Pulmonary artery endothelial cell (primary cell): ENCODE measurements at regions not wholly inside any gene's neighbourhood (a gene's known extent, or its start where the extent isn't known, plus 50 kb on each side); places are given as distances from the start of the nearest gene placed in this dataset.
A peak's percentile ranks its signal among the peaks of the same experiment; 100 is the strongest.

Source experiments
- DNase-seq: peaks from one replicate; pipeline ENCODE4 v3.0.0-alpha.2; 2011; ENCODE audit warnings: low read depth, low spot score

DNA sequence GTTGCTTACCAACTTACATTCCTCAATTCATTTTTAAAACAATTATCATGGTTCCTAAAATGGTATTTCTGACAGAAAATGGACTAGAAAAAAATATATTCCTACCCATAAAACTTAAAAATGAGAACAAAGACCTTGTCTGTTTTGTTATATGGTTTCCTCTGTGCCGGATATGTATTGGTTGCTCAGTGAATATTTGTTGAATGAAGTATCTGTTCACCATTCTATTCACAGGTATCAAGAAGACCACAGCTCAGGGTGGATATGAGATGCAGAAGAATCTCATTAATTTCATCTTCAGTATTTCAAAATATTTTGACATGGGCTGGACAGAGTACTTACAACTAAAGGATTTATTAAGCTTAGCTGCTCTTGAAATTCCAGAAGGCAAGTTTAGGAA lies 58.1 kb downstream of the TUSC7 start:
- DNase-seq: no peak

DNA sequence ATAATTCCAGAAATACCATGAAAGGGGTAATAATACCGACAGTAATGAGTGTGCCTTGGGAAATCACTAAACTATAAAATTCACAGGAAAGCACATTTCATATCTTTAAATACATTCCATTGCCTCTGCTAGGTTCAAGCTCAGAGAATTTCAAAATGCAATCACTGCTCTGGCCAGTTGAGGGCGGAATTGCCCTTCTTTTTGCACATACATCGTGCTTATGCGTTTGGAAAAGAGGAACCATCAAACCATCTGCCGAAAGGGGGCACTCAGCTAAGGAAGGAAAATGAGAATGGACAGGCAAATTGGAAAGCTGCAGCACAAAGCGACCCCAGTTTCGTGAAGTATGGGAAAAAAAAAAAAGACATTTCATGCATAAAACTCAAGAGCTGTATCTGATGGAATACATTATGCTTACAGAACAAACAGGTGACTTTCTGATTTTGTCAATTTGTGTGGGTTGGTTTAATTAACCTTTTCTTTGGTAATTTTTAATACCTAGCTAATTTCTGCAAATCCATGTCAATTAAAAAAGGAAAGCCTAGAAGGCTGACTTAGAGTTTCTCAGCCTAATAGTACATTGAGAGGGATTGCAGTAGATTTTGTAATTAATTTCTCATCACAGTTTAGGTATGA lies 61.4 kb downstream of the TUSC7 start:
- DNase-seq: peak; percentile 60

DNA sequence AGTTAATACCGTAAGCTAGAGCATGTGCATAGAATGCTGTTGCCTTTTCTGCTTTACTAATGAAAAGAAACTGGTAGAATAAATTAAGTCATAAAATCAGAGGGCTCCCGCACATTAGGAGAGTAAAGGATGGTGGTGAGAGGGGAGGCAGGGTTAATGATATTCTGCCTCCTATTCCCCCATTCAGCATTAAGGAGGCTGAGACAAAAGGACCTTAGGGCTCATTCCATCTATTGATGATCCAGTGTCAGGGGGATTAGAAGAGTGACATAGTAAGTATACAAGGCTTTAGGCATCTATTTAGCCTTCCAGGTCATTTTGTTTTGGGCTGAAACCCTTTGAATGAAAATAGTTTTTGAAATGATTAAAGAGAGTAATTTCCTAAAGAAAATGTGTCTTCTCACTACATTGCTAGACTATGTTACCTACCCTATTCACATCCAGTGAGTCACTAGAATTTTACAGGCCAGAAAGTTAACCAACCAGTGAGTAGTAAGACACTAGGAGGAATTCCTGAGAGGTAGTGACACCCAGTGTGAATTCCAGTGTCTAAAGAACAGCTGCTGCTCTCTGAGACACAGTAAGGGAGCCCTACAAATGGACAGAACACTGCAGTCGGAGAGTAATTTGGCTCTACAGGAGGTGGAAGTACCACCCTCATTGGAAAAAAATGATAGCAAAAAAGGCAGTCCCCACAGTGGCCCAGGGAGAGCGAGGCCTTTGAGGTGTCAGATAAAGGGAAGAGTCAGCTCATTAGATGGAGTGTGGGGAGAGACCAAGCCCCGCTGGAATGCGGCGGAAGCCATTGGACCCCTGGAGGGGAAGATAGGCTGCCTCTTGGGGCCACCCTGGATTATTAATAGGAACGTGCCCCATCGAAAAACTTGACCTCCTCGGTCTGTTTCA lies 67.6 kb downstream of the TUSC7 start:
- no peak for DNase-seq

DNA sequence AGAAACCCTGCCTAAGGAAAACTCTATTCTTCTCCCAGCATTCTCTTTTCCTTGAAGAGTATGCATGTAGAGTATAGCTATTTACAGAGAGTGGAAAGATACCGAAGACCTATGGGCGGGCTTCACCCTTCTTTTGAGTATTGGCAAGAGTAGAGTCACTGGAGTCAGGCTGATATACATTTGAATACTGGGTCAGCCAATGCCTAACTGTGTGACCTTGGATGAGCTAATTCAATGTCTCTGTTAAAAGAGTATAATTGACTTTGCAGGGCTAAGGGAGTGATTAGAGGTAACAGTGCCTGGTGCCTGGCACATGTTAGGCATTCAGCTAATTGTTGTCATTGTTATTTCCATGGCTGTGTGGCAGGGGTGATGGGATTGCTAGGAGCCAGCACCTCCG lies 75.6 kb downstream of the TUSC7 start:
- DNase-seq: no peak

DNA sequence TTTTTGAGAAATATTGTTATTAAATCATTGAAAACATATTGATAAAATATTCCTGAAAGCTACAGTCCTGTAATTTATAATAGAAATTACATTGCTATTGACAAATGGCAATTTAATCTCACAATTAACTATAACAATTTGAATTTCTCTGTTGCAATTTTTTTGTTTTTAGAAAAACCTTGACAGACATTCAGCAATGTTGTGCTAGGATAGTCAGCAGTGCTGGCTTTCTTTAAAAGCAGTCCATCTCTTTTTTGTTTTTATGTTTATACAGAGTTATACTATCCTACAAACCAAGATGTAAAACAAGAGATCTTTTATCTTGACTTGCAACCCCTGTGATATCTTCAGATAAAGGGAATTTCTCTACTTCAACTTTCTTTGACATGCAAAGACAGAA lies 93.1 kb downstream of the TUSC7 start:
- DNase-seq: no peak

DNA sequence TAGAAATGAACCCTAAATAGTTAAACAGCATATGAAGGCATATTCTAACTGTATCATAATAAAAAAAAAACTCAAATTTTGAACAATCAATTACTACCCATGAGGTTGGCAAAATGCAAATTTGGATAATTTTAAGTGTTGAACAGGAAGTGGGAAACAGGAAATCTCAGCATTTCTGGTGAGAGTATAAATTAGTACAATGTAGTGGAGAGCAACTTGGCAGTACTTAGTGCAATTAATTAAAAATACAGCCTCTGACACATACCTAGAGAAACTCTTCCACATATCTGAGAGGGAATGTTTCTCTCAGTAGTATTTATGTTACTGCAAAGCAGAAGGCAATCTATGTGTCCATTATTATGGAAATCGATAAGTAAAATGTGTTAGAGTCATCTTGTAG lies 96.8 kb downstream of the TUSC7 start:
- no peak for DNase-seq

DNA sequence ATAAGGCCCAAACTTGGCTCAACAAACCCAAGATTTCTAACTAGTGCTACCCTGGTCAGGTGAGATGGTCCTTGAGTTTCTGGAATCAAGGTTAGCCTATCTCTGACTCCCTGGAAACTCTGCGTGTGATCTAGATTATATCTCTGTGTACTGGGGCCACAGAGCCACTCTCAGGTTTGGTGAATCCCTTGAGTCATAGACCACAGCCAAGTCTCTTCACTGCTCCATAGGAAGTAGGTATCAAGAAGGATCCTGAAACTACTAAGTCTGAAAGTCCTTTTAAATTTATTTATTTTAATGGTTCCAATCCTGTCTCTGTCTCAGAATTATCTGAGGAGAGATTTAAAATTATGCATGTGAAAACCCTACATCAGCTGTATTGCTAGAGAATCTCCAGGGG lies 99.1 kb downstream of the TUSC7 start:
- DNase-seq: no peak

DNA sequence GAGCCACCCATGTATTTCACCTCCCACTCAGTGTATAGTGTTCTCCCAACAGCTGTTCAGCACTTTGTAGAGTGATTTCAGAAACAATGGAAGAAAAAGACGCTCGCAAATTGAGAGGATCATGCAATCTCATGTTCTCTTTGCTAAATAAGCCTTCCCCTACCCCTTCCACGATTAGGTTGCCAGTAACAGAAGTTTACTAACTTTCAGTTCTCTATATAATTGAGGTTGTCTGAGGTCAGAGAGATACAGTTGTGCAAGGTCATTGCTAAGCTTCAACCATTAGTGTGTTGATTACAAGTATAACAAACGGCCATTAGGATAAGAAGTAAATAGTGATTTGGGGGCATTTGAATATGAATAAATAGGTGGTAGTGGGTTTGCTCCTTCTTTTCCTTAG lies 99.6 kb downstream of the TUSC7 start:
- DNase-seq: no peak

DNA sequence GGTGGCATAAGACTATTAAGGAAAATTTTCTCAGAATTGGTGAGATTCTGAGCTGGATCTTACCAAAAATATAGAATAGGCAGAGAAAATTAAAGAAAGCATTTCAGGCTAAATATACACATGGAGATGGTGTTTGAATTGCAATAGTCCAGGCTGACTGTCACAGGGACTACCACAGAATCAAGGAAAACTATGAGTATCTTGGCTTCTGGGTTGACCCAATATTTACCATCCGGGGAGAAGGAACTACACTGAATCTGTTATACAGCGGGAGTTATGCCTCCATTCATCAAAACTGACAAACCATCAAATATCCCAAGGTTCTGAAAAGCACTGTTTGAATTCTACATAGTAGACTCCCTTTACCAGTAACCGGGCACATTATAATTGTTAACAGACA lies 102.2 kb downstream of the TUSC7 start:
- DNase-seq: no peak

DNA sequence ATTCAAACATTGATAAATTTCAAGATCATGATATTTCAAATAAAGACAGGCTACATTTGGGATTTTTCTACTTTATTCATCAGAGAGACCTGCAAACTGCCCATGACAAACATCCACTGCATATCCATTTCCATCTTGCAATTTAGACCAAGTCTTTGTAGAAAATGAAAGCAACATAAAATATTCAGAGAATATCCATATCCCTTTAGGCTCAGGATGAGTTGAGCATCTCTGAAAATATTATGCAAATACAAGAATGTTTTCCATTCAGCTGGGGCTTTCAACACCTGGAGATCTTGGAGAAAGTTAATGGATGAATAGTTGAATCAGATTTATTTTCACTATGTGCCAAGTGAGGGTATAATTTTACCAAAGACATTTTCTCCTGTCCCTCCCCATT lies 103.4 kb downstream of the TUSC7 start:
- no peak for DNase-seq

DNA sequence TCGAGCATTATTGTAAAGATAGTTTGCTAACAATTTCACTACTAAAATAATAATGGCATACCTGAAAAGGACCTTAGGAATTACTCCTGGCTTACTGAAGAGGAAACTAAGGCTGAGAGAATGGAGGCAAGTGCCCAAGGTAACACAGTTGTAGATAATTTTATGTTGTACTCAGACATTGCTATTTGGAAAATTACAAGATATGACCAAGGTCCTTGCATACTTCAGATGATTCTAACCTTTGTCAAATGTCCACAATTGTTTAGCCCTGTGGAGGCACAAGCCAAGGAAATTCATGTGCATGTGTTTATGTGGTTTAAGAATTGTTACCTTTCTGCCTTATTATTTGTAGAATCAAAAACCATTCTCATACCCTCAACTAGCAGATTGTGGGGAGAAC lies 105.7 kb downstream of the TUSC7 start:
- no peak for DNase-seq

DNA sequence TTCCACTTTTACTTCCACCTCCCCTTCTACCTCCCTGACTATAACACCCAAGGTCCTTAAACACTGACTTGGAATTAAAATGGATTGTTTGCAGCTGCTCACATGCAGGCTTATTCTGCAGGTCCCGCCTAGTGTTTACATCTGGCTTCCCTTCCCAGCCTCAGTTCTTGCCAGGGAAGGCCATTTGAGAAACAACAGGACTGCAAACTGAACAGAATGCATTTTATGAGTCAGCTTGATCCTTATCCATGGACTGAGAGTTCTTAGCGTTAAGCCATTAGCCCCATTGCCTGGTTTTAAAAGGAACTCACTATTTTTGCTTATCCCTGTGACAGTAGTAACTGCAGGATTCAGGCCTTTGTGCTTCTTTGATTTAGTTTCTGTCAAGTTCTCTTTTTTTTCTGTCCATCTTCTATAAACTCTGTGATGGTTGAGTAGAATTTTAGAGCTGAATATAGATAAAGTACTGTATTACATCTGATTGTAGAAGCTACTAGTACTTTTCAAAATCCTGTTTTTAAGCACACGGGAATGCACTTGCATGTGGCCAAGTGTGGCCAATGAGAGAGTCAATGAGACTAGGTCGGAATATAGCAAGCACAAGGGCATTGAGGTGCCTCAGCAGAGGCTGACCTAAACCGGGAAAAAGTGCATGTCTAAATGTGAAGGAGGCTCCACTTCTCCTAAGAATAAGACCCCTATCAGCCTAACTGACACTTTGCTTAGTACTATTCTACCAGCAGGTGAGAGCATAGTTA lies 106.4 kb downstream of the TUSC7 start:
- DNase-seq: no peak

DNA sequence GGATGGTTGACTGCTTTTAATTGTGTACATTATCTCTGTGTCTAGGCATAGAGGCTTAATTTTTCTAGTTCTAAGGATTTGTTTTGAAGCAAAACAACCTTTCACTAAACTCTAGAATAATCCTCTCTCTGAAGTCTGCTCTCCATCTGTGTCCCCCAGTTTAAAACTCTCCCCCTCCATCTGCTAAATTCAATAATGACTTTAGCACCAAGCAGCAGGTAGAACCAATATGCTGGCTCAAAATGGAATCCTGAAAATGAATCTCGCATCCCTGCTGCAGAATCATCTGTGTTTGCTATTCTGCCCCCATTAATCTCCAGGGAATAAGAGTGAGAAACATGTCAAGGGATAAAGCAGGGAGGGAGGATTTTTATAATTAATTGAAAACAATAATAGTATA lies 111.8 kb downstream of the TUSC7 start:
- DNase-seq: no peak

DNA sequence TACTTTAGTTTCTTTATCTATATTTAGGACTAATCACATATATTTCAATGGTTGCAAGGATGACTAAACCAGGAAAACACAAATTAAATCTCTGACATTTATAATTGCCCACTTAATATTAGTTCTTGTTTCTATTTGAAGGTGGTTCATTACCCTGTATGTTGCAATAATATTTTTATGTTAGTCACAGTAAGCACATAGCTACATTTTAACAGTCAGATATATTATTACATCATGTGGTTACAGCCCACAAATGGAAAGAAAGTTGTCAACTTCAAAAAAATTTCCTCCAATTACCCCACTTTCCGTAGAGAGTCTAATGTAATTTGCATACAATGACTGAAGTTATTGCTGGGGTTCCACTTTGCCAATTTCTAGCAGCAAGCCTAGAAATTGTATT lies 114.6 kb downstream of the TUSC7 start:
- no peak for DNase-seq

DNA sequence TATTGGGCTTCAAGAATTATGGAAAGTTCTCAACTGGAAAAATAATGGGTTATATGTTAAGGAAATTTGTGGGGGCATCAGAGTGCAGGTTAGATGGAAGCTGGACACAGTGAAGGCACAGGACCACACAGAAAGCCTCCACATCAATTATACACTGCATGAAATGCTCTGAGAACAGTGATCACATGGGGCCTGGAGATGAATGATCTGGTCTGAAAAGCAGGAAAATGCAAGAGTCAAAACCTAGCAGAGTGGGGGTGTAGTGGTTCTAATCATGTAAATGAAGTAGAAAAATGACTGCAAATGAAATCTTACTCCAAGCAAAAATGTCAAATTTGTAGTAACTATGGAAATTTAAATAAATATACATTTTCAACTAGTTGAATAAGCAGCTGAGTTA lies 123.6 kb downstream of the TUSC7 start:
- DNase-seq: no peak

DNA sequence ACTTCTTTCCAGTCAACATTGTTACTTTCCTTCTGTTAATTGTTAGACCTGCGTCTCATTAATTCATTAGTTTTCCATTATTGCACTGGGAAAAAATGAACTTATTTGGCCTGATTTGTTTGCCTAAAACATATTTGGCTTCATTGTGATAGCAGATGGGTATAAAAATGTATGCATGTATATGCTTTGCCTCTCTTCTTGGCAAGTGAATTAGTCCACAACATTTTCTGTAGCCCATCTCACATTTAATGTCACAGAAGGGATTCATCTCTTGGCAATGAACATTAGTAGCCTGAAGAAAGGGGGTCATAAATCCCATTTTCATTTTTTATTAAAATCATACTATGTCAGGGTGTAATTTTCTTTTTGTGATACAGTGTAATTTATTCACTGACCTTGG lies 125.2 kb downstream of the TUSC7 start:
- DNase-seq: no peak

DNA sequence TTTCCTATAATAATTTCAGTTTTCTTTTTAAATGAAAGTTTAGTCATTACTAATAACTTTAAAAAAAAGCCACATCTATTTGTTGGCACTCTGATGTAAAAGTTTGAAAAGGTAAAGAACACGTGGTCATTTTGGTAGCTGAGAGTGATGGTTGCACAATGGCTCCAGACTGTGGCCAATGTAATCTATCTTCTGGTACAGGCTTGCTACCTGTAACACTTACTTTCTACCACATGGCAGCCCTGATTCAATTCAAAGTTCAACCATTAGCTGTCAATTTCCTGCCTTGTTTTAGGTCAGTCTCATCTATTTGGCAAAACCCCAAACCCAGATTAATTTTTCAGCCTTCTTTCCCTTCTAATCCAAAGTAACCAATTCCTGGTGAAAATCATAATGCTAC lies 126.1 kb downstream of the TUSC7 start:
- DNase-seq: no peak

DNA sequence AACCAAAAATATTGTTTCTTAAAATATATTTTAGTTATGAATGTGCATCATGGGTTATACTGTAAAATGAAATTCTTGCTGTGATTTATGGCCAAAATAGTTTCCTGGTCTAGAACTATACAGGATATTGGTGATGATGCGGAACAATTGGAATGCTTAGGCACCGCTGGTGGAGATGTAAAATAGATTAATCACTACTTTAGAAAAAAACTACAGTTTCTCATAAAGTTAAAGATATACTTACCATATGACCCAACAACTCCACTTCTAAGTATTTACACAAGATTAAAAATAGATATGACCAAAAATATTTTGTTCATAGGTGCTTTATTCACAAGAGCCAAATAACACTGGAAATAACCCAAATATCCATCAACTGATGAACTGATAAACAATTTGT lies 126.7 kb downstream of the TUSC7 start:
- DNase-seq: no peak

DNA sequence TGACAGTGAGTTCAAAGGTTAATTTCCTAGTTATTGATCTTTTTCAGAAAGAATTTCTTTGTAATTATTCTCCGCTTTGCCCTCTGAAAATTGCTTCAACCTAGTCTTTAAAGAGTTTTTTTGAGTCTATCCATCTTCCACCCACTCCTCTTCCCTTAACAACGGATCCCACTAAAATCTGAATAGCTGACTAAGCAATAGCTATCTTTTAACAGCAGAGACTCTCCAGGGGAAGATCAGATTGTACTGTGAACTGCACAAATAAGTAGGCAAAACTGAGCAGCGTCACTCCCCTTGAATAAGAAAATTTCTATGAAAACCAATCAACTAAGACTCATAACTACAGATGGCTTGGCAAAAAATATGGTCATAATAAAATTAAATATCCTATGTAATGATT lies 127.9 kb downstream of the TUSC7 start:
- no peak for DNase-seq

DNA sequence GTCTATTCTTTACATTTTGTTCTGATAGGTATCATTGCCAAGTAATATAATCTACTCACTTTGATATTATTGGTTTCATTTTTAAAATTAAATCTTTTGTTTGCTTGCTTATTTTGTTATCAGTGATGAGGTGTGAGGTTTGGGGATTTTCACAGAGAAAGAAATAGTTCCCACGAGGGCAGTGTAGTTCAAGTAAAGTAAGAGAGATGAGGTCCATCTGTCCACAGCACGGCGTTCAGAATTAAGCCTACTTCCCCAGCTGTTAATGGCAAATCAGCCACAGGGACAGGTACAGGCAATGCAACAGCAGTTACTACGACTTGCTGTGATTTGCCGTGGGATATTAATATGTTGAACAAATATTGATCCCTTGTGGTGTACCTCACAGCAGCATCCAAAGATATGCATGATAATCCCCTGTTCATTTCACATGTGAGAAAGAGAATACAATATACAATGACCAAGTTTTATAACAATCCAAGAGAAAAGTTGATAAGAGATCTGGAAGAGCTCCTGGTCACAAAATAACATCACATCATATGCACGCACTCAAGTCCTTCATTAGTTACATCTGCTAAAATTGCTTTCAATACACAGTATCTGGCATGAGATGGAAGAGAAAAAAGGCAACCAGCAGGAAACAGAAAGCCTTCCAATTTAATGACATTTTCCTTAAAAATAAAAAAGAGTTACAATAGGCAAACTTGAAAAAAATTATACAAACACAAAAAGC lies 131.6 kb downstream of the TUSC7 start:
- no peak for DNase-seq

DNA sequence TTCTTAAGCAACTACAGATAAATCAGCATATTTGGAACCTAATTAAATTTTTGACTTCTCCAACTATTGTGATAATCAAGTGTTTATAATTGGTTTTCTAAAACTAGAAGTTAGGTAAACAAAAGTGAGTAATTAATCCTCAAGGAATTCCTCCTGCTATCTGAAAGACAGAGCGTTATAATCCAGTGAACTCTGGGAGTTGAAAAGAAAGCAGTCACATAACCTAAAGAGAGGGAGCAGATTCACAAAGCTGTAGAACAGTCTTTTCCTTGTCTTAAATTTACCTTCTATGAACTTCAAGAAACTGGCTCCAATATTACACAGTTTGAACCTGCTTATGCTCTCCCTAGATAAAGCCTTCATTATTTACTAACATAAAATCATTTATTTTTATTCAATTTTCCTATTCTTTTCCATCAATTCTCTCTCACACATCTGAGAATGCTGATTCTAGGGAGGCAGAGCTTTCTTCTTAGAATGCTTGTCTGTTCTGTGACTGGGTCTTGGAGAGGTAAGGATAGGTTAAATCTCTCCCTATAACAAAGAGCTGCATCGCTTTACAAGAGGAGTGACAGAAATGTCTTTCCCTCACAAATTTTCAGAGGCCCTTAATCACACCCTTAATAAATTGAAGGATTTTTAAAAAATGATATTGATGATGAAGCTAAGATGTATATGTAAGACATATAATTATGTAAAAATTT lies 132.8 kb downstream of the TUSC7 start:
- no peak for DNase-seq
